T47D (cell line): ENCODE measurements at regions not wholly inside any gene's neighbourhood (a gene's known extent, or its start where the extent isn't known, plus 50 kb on each side); places are given as distances from the start of the nearest gene placed in this dataset.

Experiments used
- DNase-seq, 2 experiments: peaks; one replicate each; pipeline versions ENCODE4 v3.0.0 to v3.0.0-alpha.2; 2011 to 2012; ENCODE audit warnings: low read depth in 1 of 2, low spot score in 1 of 2
- JUND ChIP-seq: IDR thresholded peaks from 2 replicates; pipeline ENCODE4 v1.6.1; 2012; ENCODE audit warnings: low read depth
- in situ Hi-C: cut with HindIII; loops from 2 replicates; pipeline ENCODE4 v1.10.0; 2016; ENCODE audit warnings: low sequenced_read_pairs, low pct_unique_long_range_greater_than_20kb

GRCh38 chr10:8897769-8898168 lies 843.3 kb downstream of the GATA3 start:
- in situ Hi-C loops: no loop called here
- DNase-seq: no peak
- TF ChIP-seq JUND: no peak

DNA sequence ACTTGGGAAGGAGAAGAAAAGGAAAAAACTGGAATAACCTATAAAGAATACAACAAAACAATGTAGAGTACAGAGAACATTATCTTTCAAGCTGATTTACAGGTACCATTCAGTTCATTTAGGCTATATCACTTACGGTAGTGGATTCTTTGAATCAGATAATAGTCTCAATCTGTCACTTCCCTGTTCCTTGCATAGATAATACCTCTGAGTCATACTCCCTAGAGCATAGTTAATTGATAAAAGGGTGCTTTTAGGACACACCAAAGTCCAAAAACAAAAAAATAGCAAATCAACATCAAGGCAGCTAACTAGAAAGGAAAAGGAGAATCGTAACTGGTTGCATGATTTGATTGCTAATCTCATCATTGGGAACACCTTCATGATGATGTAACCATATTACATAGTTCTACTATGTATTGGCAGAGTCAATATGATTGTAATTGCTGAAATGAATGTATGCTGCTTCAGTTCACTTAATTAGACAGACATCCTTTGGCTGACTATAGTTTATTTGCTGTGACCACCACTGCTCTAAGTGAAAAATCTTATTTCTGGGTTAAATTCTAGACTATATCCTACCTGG lies 844.4 kb downstream of the GATA3 start:
- no peak for DNase-seq
- in situ Hi-C loops: no loop called here
- no peak for TF ChIP-seq JUND

DNA sequence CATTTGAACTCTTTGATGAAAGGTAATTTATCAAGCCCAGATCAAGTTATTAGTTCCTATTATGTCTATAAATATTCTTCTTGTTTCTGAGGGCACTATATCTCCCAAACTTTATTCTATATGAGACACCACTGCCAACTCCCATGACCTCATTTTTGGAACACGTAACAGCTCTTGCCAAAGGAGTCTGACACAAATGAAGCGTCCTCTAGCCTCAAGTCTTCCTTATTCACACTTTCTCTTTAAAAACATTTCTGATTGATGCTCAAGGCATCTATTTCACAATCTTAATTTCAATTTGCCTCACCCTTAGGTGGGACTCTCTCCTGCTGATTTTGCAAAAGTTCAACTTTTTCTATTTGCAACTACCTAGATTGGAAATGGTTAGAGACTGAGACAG lies 848.4 kb downstream of the GATA3 start:
- no peak for DNase-seq
- TF ChIP-seq JUND: no peak
- in situ Hi-C loops: no loop called here

GRCh38 chr10:8908013-8908412 lies 853.5 kb downstream of the GATA3 start:
- in situ Hi-C loops: no loop called here
- no peak for TF ChIP-seq JUND
- no peak for DNase-seq

GRCh38 chr10:8910314-8910713 lies 855.8 kb downstream of the GATA3 start:
- peak; percentile 89 for TF ChIP-seq JUND
- in situ Hi-C loops: no loop called here
- DNase-seq: peak; percentile 27 to 95

GRCh38 chr10:8911032-8911431 lies 856.5 kb downstream of the GATA3 start:
- in situ Hi-C loops: no loop called here
- peak in 1 of 2 experiments; percentile 80 for DNase-seq
- peak; percentile 83 for TF ChIP-seq JUND

- peak in 1 of 2 experiments; percentile 67 for DNase-seq
- TF ChIP-seq JUND: no peak
- in situ Hi-C loops: no loop called here
Observed at GRCh38 chr10:8912108-8912507, 857.6 kb downstream of the GATA3 start.

DNA sequence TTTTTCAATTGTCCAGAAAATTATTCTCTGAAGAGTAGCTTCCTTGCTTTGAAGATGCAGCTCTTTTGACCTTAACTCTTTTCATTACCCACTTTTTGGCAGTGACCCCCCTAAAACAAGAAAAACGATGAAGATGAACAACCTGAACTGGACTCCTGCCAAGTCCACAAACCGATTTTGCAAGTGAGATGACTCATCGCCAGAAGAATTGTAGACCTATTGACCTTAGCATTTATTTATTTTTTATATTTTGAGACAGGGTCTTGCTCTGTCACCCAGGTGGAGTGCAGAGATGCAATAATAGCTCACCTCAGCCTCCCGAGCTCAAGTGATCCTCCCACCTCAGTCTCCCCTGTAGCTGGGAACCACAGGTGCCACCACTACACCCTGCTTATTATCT lies 859.2 kb downstream of the GATA3 start:
- TF ChIP-seq JUND: peak; percentile 33; the same call in 1 of the 2 replicates
- peak in 1 of 2 experiments; percentile 42 for DNase-seq
- in situ Hi-C loops: no loop called here

DNA sequence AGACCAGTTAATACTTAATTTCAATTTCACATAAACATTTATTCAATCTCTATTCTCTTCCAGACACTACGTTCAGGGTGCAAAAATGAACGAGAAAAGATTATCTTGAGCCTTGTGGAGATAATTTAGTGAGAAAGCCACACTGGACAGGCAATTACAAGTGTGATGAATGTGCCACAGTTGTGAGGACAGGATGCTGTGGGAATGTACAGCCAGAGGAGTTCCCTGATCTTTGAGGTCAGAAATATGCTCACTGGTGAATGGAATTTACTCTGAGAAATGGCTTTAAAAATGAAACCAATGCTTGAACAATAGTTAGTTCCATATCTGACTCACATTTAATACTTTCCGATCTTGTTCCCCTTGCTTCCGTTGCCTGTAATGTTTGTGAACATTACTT lies 864.8 kb downstream of the GATA3 start:
- in situ Hi-C loops: no loop called here
- no peak for TF ChIP-seq JUND
- no peak for DNase-seq

GRCh38 chr10:8921568-8921967 lies 867.1 kb downstream of the GATA3 start:
- DNase-seq: no peak
- TF ChIP-seq JUND: no peak
- in situ Hi-C loops: no loop called here

GRCh38 chr10:8923096-8923495 lies 868.6 kb downstream of the GATA3 start:
- TF ChIP-seq JUND: no peak
- in situ Hi-C loops: no loop called here
- no peak for DNase-seq

DNA sequence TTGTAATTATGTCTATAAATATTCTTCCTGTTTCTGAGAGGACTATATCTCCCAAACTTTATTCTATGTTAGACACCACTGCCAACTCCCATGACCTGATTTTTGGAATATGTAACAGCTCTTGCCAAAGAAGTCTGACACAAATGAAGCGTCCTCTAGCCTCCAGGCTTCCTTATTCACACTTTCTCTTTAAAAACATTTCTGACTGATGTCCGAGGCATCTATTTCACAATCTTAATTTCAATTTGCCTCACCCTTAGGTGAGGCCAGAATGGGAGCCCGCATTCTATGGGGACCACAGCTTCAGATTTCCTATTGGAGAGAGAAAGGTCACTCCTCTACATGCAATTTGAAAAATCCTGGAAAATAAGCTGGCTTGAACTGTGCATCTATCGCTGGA lies 873.2 kb downstream of the GATA3 start:
- TF ChIP-seq JUND: no peak
- in situ Hi-C loops: no loop called here
- DNase-seq: peak in 1 of 2 experiments; percentile 44

DNA sequence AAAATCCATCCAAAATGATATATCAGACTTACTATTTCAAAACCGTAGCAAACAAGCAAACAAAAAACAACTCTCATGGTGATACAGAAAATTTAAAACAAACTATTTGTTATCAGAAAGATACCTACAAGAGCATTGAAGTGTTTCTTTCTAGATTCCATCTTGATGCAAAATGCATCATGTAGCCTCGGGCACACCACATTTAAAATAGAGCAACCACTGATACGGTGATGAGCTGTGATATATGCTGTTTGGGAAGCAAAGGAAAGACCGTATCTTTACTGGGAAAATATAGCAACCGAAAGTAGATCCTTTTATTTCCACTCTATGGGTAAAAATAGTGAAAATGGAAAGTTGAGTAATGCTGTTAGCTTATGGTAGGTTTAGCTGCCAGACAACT lies 892.0 kb downstream of the GATA3 start:
- DNase-seq: no peak
- TF ChIP-seq JUND: no peak
- in situ Hi-C loops: no loop called here

GRCh38 chr10:8950978-8951377 lies 896.5 kb downstream of the GATA3 start:
- no peak for TF ChIP-seq JUND
- in situ Hi-C loops: no loop called here
- DNase-seq: no peak
